Activated T-cell treated with anti-CD3 and anti-CD28 coated beads, Interleukin-2, amount 50 U/mL, for 24 hours (primary cell): ENCODE measurements at regions not wholly inside any gene's neighbourhood (a gene's known extent, or its start where the extent isn't known, plus 50 kb on each side); places are given as distances from the start of the nearest gene placed in this dataset.

Experiments used
- DNase-seq: peaks from one replicate; pipeline ENCODE4 v3.0.0-alpha.2; 2020
- H3K27ac Mint-ChIP-seq: 2 replicates; pipeline ENCODE4 v1.8.0; 2020; ENCODE audit warnings: mild to moderate bottlenecking, mixed read lengths
- H3K27me3 Mint-ChIP-seq: 2 replicates; pipeline ENCODE4 v1.8.0; 2020; ENCODE audit warnings: mixed read lengths
- H3K36me3 Mint-ChIP-seq: 2 replicates; pipeline ENCODE4 v1.8.0; 2020; ENCODE audit warnings: low read depth, mixed read lengths
- H3K4me1 Mint-ChIP-seq: 2 replicates; pipeline ENCODE4 v1.8.0; 2020; ENCODE audit warnings: low read depth, mixed read lengths
- H3K4me3 Mint-ChIP-seq: 2 replicates; pipeline ENCODE4 v1.8.0; 2020; ENCODE audit warnings: mild to moderate bottlenecking, moderate library complexity, mixed read lengths
- H3K9me3 Mint-ChIP-seq: 2 replicates; pipeline ENCODE4 v1.8.0; 2020; ENCODE audit warnings: mixed read lengths

DNA sequence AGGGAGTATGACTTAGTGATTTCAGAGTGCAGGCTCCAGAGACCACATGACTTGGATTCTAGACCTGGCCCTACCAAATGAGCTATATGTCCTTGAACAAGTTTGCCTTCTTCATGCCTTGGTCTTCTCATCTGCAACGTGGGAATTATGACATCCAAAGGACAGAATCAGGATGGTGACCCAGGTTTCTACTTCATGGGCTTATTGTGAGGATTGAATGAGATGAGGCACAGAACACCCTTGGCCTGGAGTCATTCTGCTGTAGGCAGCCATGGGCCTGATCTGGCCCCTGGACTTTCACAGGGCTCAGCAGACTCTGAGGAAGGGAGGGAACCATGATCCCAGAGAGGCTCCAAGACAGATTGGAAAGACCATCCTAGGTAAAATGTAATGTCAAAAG lies 85.6 kb upstream of the HAAO start:
- H3K27me3 Mint-ChIP-seq, result no peaks in the 10 kb centered on the region
- no peak for DNase-seq
- H3K4me1 Mint-ChIP-seq, result peaks cover 34% of the 10 kb centered on the region
- H3K9me3 Mint-ChIP-seq, result no peaks in the 10 kb centered on the region
- no peaks in the 10 kb centered on the region for H3K36me3 Mint-ChIP-seq
- no peak overlapping the region for H3K4me3 Mint-ChIP-seq
- no peak overlapping the region for H3K27ac Mint-ChIP-seq

DNA sequence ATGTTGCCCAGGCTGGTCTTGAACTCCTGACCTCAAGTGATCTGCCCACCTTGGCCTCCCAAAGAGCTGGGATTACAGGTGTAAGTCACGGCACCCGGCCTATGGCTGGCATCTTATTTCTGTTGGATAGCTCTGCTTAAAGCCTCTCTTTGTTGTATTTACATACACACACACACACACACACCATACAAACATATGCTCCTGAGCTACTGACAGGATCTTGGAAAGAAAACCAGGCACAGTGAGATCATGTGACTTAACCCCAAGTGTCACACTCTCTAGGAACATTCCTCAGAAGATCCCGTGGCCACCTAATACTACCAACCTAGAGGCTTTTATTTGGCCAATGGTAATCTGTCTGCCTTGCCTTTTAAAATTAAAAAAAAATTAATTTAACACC lies 85.1 kb upstream of the HAAO start:
- Mint-ChIP-seq H3K4me3 (no peak overlapping the region), H3K9me3 (no peaks in the 10 kb centered on the region), H3K27ac (no peak overlapping the region), H3K4me1 (peaks cover 33% of the 10 kb centered on the region), H3K27me3 (no peaks in the 10 kb centered on the region), H3K36me3 (no peaks in the 10 kb centered on the region)
- DNase-seq, result no peak

DNA sequence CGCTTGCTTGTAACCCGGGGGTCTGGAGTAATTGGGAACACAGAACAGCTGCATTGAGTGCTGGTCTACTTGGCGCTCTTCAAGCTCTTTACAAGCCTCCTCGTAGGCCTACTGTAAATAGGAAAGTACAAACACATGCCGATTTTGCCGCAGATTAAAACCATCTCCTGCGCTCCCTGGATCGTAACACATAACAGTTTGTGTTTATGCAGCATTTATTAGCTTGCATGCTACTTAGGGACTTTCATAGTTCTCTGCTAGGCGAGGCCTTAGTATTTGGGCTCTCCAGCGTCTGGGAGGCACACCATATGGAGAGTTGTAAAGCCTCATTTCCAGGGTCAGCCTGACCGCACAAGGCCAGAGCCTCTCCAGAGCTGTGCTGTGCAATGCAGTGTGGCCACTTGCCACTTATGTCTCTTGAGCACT lies 84.0 kb upstream of the HAAO start:
- Mint-ChIP-seq H3K36me3 (no peaks in the 10 kb centered on the region), H3K27me3 (no peaks in the 10 kb centered on the region)

DNA sequence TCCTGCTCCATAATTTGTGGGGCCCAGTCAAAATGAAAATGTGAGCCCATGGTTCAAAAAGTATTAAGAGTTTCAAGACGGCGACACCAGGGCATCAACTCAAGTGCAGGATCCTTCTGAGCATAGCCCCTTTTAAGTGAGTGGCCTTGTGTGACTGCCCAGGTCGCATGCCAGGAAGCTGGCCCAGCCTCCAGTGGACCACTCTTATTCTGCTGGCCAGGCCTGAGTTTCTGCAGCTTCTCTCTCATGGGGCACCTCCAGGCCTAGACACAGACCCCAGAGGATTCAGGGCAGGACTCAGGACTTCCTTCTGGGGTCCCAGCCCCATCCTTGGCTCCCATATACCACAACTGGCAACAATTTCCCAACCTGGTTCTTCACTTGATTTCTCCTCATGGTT lies 83.5 kb upstream of the HAAO start:
- Mint-ChIP-seq H3K4me1 (peaks cover 21% of the 10 kb centered on the region), H3K27me3 (no peaks in the 10 kb centered on the region), H3K9me3 (no peaks in the 10 kb centered on the region), H3K4me3 (no peak overlapping the region), H3K27ac (no peak overlapping the region), H3K36me3 (no peaks in the 10 kb centered on the region)
- no peak for DNase-seq

More for the DNA sequence above, 84.0 kb upstream of the HAAO start:
- Mint-ChIP-seq H3K4me1 (peaks cover 23% of the 10 kb centered on the region), H3K27ac (no peak overlapping the region), H3K9me3 (no peaks in the 10 kb centered on the region), H3K4me3 (no peak overlapping the region)
- DNase-seq, result no peak

DNA sequence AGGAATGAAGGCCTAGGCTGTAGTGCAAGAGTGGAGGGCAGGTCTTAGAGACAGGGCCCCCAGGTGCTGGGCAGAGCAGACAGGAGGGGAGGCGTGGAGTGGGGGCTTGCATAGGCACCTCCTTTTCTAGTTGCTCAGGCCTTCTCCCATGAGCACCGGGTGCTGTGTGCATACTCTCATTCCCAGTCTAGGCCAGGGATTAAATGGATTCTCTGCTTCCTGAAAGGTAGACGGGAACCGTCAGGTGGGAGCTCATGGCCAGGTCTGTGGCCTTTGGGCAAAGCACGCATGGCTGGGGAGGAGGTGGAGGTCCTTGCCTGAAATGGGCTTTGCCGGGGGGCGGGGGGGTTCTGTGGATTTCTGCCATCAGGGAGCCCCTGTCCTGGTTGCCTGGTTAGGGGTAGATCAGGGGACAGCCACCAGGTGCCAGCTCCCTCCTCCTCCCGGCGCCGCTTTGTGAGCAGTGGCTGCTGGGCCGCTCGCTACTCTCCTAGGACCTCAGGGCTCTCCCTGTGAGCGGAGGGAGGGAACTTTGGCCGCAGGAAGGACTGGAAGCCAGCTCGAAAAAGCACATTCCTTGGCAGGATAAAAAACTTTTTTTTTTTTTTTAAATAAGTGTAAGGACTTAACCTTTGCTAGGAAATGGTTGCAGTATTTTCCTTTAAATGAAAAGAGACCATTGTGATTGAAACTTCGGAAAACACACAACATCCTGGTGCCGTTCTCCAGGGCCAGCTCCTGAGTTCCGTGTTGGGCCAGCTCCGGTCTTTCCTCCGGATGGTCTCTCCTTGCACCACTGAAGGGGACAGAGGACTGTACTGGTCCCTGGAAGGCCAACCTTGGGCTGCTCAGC lies 82.8 kb upstream of the HAAO start:
- Mint-ChIP-seq H3K27ac (no peak overlapping the region), H3K9me3 (no peaks in the 10 kb centered on the region), H3K36me3 (no peaks in the 10 kb centered on the region), H3K4me1 (peaks cover 20% of the 10 kb centered on the region), H3K27me3 (no peaks in the 10 kb centered on the region), H3K4me3 (no peak overlapping the region)
- no peak for DNase-seq

DNA sequence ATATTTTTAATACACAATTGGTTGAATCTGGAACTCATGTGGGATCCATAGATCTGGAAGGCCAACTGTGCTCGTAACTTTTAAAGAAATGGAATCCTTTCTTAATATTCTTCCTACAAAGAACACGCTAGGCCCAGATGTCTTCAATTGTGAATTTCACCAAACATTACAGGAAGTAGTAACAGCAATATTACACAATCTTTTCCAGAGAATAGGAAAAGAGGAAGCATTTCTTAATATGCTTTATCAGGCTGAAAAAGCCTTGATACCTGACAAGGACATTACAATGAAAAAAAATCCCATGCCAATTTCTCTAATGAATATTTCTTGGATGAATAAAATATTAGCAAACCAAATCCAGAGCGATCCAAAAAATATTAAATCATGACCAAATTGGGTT lies 80.3 kb upstream of the HAAO start:
- Mint-ChIP-seq H3K36me3 (no peaks in the 10 kb centered on the region), H3K9me3 (peaks cover 8% of the 10 kb centered on the region), H3K27me3 (no peaks in the 10 kb centered on the region), H3K27ac (no peak overlapping the region), H3K4me1 (no peaks in the 10 kb centered on the region), H3K4me3 (no peak overlapping the region)
- DNase-seq, result no peak

DNA sequence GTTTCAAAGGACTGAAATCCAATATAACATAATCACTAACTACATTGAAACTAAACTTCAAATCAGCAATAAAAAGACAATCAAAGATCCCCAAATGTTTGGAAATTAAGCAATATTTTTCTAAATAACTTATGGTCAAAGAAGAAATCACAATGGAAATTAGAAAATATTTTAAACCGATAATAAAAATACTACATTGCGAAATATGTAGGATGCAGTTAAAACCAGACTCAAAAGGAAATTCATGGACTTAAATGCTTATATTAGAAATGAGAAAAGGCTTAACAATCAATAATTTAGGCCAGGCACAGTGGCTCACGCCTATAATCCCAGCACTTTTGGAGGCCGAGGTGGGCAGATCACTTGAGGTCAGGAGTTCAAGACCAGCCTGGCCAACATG lies 79.0 kb upstream of the HAAO start:
- peaks cover 8% of the 10 kb centered on the region for H3K9me3 Mint-ChIP-seq
- H3K4me3 Mint-ChIP-seq, result no peak overlapping the region
- H3K36me3 Mint-ChIP-seq, result no peaks in the 10 kb centered on the region
- no peak overlapping the region for H3K27ac Mint-ChIP-seq
- DNase-seq, result no peak
- no peaks in the 10 kb centered on the region for H3K4me1 Mint-ChIP-seq
- H3K27me3 Mint-ChIP-seq, result no peaks in the 10 kb centered on the region

DNA sequence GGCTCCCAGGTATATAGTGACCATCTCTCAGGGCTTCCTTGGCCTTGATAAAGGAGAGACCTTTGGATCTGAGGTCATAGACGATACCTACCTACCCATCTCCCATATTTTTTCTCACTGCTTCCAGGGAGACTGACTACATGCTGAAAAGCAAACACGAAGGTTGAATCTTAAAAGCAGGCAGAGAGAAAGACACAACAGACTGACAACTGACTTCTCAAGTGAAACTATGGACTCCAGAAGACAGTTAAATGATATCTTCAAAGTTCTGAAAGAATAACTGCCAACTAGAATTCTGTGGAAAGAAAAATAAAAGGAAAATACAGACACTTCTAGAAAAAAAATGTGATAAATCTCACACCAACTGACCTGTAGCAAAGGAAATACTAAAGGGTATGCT lies 76.5 kb upstream of the HAAO start:
- Mint-ChIP-seq H3K4me1 (no peaks in the 10 kb centered on the region), H3K4me3 (no peak overlapping the region), H3K27me3 (no peaks in the 10 kb centered on the region), H3K36me3 (no peaks in the 10 kb centered on the region), H3K9me3 (peaks cover 8% of the 10 kb centered on the region), H3K27ac (no peak overlapping the region)
- DNase-seq, result no peak

DNA sequence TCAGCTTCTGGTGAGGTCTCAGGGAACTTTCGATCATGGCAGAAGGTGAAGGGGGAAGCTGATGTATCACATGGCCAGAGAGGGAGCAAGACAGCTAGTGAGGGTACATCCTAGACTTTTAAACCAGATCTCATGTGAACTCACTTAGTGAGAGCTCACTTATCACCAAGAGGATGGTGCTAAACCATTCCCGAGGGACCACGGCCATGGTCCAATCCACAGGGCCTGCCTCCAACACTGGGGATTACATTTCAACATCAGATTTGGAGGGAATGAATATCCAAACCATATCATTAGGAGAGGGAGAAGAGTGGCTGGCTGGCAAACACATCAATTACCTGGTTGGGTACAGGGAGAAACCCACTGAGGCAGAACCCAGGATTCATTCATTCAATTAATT lies 75.7 kb upstream of the HAAO start:
- Mint-ChIP-seq H3K27ac (no peak overlapping the region), H3K27me3 (no peaks in the 10 kb centered on the region), H3K4me1 (no peaks in the 10 kb centered on the region), H3K9me3 (peaks cover 8% of the 10 kb centered on the region), H3K4me3 (no peak overlapping the region), H3K36me3 (no peaks in the 10 kb centered on the region)
- no peak for DNase-seq

DNA sequence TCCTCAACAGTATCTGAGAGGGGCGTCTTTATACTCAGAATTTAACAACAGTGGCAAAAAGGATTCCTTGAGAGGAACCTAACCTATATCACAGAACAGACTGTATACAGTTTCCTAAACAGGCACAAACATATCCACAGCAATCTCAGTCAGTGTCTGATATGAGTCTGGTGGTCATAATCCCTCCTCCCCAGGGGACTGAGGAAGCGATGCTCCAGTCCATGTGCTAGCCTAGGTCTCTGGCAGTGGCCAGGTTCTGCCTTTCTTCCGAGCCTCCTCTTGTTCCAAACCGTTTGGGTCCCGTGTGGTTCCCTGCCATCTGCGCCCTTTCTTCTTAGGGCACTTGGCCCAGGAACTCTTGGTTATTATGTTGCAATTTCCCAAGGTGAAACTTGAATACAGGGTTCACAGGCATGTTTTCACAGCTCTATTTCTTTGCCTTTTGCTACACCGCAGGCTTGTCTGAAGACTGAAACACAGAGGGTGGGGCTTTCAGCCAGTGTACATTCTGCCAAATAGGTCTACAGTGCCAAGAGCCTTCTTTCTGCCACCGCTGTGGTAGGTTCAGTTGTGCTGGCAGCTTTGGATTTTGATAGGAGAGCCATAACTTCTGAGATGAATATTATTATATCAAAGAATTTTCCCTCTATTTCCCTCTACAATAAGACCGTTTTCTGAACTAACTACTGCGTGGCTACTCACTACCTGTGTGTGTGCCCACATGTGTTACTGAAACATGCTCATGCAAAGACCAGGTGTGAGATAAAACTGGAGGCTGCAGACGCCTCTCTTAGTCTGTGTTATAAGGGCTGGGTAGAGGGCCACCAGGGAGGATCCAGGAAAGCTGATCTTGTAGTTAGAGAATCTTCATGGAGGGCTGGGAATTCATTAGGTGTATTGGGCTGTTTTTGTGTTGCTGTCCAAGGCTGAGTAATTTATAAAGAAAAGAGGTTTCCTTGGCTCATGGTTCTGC lies 75.0 kb upstream of the HAAO start:
- H3K9me3 Mint-ChIP-seq, result peaks cover 8% of the 10 kb centered on the region
- H3K36me3 Mint-ChIP-seq, result no peaks in the 10 kb centered on the region
- H3K4me3 Mint-ChIP-seq, result no peak overlapping the region
- no peak for DNase-seq
- no peaks in the 10 kb centered on the region for H3K4me1 Mint-ChIP-seq
- no peaks in the 10 kb centered on the region for H3K27me3 Mint-ChIP-seq
- no peak overlapping the region for H3K27ac Mint-ChIP-seq

DNA sequence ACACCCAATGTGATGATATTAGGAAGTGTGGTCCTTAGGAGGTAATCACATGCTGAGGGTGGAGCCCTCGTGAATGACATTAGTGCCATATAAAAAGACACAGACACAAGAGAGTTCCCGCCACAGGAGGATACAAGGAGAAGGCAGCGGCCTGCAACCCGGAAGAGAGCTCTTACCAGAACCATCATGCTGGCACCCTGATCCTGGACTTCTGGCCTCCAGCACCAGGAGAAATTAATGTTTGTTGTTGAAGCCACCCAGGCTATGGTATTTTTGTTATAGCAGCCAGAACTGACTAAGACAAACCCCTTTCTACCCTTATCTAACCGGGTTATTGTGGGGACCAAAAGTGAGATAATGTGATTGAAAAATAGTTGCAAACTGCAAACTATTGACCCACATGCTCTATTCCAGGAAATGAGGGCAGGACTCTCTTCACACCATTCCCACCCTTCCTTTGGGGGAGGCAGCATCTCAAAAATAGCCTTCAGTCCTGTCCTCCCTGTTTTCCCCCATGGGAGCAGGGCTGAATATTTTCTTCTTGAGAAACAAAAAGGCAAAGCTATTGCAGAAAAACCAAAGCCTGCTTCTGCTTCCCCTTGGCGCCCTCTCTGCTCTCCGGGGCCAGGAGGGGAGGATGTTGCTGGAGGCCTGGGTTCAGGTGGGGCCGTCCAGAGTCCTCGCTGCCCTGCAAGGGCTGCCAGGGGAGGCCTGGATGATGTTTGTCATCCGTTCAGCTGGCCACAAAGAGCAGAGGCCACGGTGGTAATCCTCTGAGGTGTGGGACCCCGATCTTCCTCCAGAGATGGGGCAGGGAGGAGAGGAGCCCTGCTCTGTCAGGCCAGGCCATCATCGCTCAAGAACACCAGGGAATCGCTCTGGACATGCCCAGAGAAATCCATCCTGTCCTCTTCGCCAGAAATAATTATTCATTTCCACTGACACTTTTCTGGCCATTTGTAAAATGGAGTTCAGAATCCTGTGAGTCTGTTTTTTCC lies 73.8 kb upstream of the HAAO start:
- Mint-ChIP-seq H3K36me3 (no peaks in the 10 kb centered on the region), H3K27ac (no peak overlapping the region), H3K4me3 (no peak overlapping the region), H3K27me3 (no peaks in the 10 kb centered on the region), H3K9me3 (peaks cover 8% of the 10 kb centered on the region), H3K4me1 (no peaks in the 10 kb centered on the region)
- DNase-seq, result no peak

DNA sequence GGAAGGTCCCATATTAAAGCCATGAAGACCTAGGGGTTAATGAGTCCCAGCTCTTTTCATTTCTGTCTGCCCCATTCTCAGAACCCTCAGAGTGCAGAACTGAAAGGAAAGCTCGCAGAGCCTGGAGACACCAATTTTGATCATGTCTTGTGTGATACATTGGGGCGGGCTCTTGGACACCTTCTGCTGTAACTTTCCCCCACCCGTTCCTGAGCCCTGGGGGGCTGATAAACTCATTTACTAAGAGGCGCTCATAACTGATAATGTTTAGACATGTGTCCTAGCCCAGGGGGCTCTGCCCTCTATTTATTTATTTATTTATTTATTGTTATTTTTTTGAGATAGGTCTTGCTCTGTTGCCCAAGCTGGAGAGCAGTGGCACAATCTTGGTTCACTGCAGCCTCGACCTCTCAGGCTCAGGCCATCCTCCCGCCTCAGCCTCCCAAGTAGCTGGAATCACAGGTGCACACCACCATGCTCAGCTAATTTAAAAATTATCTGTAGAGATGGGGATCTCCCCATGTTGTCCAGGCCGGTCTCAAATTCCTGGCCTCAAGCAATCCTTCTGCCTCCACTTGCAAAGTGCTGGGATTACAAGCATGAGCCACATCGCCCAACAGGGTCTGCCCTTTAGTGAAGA lies 72.4 kb upstream of the HAAO start:
- H3K27me3 Mint-ChIP-seq, result no peaks in the 10 kb centered on the region
- H3K4me1 Mint-ChIP-seq, result no peaks in the 10 kb centered on the region
- H3K36me3 Mint-ChIP-seq, result no peaks in the 10 kb centered on the region
- peaks cover 8% of the 10 kb centered on the region for H3K9me3 Mint-ChIP-seq
- H3K4me3 Mint-ChIP-seq, result no peak overlapping the region
- H3K27ac Mint-ChIP-seq, result no peak overlapping the region
- DNase-seq, result no peak

DNA sequence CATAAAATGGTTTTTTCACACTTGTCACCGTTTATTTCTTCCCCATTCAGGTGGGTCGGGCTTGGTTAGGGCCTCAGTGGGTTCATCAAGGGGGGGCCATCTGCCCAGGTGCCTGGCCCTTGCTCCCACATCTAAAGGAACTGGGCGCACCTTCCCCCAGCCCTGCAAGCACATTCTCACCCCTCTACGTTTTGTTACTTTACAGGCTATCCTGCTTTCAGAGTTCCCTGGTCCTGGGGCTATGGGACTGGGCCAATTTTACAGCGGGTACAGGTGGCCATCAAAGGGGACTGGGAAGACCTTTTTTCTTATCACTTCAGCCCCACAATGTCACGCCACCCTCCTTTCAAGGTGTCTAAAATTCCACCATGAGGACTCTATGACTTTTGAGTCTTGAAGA lies 71.8 kb upstream of the HAAO start:
- H3K27me3 Mint-ChIP-seq, result no peaks in the 10 kb centered on the region
- H3K27ac Mint-ChIP-seq, result no peak overlapping the region
- DNase-seq, result no peak
- no peak overlapping the region for H3K4me3 Mint-ChIP-seq
- peaks cover 7% of the 10 kb centered on the region for H3K9me3 Mint-ChIP-seq
- no peaks in the 10 kb centered on the region for H3K4me1 Mint-ChIP-seq
- no peaks in the 10 kb centered on the region for H3K36me3 Mint-ChIP-seq

DNA sequence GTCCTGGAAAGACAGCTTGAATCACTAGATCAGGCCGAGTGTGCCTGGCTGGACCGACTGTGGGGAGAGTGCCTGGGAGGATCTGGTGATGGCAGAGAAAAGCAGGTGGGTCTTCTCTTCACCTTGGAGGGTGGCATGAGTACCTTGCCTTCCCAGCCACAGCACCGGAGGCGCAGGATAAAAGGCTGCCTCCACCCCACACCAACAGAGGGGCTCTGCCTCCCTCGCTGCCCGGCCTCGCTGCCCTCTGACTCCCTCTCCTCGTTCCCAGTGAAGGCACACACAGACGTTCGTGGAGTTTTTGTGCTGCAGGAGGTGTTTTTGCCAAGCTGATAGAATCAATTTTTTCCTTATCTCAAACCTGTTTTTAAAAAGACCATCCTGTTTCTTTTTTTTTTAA lies 71.4 kb upstream of the HAAO start:
- DNase-seq, result no peak
- Mint-ChIP-seq H3K27ac (no peak overlapping the region), H3K9me3 (peaks cover 3% of the 10 kb centered on the region), H3K4me3 (no peak overlapping the region), H3K36me3 (no peaks in the 10 kb centered on the region), H3K27me3 (no peaks in the 10 kb centered on the region), H3K4me1 (peaks cover 2% of the 10 kb centered on the region)
